NOMO-1 (cell line): ENCODE measurements at regions not wholly inside any gene's neighbourhood (a gene's known extent, or its start where the extent isn't known, plus 50 kb on each side); places are given as distances from the start of the nearest gene placed in this dataset.
"Not testable (repeated sequence)": the region's sequence is repeated elsewhere in the genome, so short reads cannot be mapped to it uniquely, and the experiment has no call there.

Experiments used
- DNase-seq, 2 experiments: peaks; one replicate each; lab custom pipeline; 2025; ENCODE audit not compliant: unreplicated experiment in 2 of 2; lab: John Stamatoyannopoulos, UW

GRCh38 chr2:34291076-34291475 is 692.0 kb upstream of the FAM98A start:
- DNase-seq: no peak

DNA sequence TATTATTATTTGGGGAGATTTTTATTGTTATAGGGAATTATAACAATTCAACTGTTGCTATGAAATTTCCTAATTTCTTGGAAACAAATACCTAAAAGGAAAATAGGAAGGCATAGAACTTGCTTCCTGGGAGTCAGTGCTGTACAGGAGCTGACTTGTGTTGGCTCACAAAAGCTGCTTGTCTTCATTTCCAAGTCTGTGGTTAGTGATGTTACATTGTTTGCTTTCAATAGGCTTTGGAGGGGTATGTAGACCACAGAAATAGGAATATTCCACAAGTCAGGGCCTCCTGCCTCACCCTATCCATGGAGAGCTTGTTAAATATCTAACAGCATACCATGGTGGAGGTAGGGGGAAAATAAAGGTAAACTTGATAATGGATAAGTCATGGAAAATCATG is 688.9 kb upstream of the FAM98A start:
- DNase-seq: no peak

DNA sequence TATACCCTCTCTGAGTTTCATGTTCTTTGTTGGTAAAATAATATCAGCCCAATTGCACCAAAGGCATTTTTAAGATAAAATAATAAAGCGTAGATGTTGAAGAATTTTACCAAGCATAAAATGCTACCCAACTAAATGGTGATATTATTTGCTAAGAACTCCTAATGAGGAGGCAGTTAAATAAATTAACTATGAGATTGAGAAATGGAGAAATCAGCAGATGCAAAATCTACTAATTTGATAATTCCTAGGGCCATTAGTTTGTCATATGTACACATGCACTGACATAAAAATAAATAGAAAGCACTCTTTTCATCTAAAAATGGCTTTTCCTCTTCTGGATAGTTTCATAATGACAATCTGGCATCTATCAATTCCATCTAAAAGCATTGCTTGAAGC is 681.5 kb upstream of the FAM98A start:
- no peak for DNase-seq

GRCh38 chr2:34266908-34267697 is 668.0 kb upstream of the FAM98A start:
- DNase-seq: no peak

DNA sequence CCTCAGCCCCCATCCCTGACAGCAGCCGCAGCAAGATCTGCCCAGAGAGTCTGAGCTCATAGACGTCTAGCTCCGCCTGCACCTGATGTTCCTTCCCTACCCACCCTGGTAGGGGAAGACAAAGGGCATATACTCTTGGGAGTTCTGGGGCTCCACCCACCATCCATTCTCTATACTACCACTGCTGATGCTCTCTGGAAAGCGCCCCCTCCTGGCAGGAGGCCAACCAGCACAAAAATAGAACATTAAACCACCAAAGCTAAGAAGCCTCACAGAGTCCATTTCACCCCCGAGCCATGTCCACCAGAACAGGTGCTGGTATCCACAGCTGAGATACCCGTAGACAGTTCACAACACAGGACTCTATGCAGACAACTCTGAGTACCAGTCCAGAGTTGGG is 662.6 kb upstream of the FAM98A start:
- DNase-seq: no peak

GRCh38 chr2:34254272-34254878 is 655.3 kb upstream of the FAM98A start:
- no peak for DNase-seq

- no peak for DNase-seq
Observed at GRCh38 chr2:34252111-34252510, 653.0 kb upstream of the FAM98A start.

DNA sequence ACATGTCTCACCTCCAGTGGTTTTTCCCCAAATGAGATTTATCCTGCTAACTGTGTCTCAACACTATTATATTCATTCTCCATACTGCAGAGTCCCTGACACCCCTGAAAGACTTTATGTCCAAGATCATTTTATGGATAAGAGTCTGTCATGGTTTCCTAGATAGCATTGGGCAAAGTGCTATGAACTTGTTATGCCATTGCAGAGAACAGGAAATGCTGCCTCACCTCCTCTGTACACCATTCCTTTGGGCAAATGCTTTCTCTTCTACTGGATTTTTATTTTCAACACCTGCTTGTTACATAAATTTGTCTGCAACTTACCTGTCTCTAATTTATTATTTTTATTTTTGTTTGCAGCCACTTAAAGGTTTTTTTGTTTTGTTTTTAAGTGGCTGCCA is 652.5 kb upstream of the FAM98A start:
- DNase-seq: no peak

GRCh38 chr2:34244195-34244594 is 645.1 kb upstream of the FAM98A start:
- no peak for DNase-seq

DNA sequence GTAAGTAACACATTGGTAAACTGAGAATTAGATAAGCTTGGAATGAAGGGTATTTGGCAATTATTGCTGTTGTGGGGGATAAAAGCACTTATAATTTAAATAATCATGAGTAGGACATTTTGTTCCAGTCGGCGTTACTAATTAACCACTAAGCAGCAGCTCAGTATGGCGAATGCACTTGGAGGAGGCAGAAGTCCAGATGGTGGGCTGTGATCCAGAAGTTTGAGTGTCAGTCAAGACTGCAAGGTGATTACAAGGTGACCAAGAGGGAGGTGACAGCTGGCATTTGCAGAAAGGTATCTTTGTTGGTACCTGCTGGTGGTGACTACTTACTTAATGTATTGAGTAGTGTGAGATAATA is 643.6 kb upstream of the FAM98A start:
- no peak for DNase-seq

- DNase-seq: no peak
Observed at GRCh38 chr2:34241905-34242762, 643.0 kb upstream of the FAM98A start.

GRCh38 chr2:34239511-34239910 is 640.4 kb upstream of the FAM98A start:
- no peak for DNase-seq

GRCh38 chr2:34234823-34235222 is 635.7 kb upstream of the FAM98A start:
- DNase-seq: no peak

GRCh38 chr2:34229998-34230397 is 630.9 kb upstream of the FAM98A start:
- DNase-seq: no peak

GRCh38 chr2:34215174-34215573 is 616.1 kb upstream of the FAM98A start:
- no peak for DNase-seq

DNA sequence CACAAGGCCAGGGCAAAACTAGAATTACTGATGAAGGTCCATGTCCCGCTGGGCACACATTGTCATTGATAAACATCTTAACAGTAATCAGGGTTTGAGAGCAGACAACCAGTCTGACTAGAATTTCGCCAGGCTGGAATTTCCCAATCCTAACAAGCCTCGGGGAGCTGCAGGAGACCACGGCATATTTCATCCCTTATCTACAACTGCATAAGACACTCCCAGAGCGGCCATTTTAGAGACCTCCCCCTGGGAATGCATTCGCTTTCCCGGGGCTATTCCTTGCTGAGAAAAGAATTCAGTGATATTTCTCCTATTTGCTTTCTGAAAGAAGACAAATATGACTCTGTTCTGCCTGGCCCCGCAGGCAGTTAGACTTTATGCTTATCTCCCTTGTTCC is 611.3 kb upstream of the FAM98A start:
- not testable (repeated sequence) for DNase-seq

- no peak for DNase-seq
Observed at GRCh38 chr2:34204560-34204959, 605.5 kb upstream of the FAM98A start.

- no peak for DNase-seq
Observed at GRCh38 chr2:34201099-34201498, 602.0 kb upstream of the FAM98A start.

DNA sequence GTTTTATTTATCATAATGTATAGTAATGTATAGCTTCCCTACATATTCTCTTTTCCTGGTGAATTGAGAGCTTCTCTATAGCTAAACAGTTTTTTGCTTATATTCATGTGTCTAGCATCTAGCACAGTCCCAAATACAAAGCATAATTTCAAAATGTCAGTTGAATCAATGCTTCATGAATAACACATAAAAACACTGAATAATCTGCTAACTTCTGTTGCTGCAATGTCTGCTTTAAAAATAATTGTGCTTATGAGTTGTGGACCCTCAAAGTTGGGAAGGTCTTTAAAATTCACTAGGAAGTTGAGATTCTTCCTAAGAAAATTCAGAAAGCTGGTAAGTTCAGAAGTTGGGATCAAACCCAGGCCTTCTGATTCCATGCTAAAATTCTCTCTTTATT is 600.9 kb upstream of the FAM98A start:
- DNase-seq: no peak

- DNase-seq: no peak
Observed at GRCh38 chr2:34193164-34193563, 594.1 kb upstream of the FAM98A start.

GRCh38 chr2:34188464-34189303 is 589.6 kb upstream of the FAM98A start:
- DNase-seq: no peak
